ENCODE measurements at regions not wholly inside any gene's neighbourhood (a gene's known extent, or its start where the extent isn't known, plus 50 kb on each side); places are given as distances from the start of the nearest gene placed in this dataset.

- TF ChIP-seq ARNT (IDR thresholded peaks at IDR 0.05), result no peak
- no peak for TF ChIP-seq FOXK2 (IDR thresholded peaks at IDR 0.05)
- TF ChIP-seq ELF4 (IDR thresholded peaks at IDR 0.05), result no peak
- no peak for TF ChIP-seq LEF1 (IDR thresholded peaks at IDR 0.05; ENCODE audit: borderline replicate concordance)
- no peak for TF ChIP-seq BHLHE40 (IDR thresholded peaks at IDR 0.05; ENCODE audit: borderline replicate concordance)
- no peak for TF ChIP-seq SP1 (IDR thresholded peaks at IDR 0.05)
- TF ChIP-seq FOXA1 (IDR thresholded peaks at IDR 0.05), result no peak
Measured at GRCh38 chr19:27689734-27690241, 1523.2 kb downstream of the UQCRFS1 start.
